HG03521 (cell line): ENCODE measurements at regions not wholly inside any gene's neighbourhood (a gene's known extent, or its start where the extent isn't known, plus 50 kb on each side); places are given as distances from the start of the nearest gene placed in this dataset.

Experiments used
- ATAC-seq: cut with Tn5 transposase; IDR thresholded peaks from one replicate; pipeline ENCODE4 v1.9.1; 2021; ENCODE audit warnings: mild to moderate bottlenecking, moderate library complexity; ENCODE audit not compliant: unreplicated experiment

DNA sequence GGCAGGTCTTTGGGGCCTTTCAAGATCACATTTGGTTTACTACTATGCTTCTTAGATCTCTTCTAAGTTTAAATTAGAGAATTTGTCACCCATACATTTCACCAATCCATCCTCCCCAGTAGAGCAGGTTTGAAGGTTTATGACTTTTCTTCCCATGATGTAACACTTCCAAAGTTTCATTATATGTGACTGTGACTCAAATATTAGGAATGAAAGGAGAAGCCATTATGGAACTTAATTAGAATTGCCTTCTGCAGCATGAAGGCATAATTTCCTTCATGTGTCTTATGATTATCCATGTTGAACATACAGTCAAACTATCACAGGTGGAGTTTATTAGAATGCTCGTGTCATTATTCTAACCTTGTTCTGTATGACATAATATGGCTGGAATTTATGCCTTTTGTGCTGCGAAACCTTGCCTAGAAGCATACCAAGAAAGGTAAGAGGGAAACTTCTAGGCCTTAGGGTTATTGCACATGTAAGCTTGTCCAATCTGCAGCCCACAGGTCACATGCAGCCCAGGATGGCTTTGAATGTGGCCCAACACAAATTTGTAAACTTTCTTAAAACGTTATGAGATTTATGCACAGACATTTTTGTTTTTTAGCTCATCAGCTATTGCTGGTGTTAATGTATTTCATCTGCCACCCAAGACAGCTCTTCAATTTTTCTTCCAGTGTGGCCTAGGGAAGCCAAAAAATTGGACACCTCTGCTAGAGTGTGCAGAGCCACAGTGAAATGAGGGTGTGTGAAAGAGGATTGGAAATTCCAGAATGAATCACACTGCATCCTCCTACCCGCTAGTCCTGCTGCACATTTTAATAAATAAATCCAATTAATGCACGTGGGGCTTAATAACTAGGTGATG lies 133.6 kb downstream of the TMEM26 start:
- no peak for ATAC-seq

DNA sequence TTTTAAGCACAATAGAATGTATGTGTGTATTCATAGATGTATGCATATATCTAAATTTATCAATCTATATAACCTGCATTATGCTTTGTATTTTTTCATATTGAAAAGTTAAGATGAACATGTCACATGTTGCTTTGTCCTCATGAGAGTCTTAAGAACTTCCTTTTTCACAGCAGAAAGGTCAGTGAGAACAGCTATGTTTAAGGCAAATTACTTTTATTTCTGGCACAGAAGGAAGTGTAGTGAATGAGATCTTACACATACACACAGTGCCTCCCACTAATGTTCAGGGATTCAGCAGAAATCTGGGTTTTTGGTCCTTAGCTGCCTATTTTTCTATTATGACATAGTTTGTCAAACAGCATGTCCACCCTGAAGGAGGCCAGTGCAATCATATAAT lies 134.8 kb downstream of the TMEM26 start:
- no peak for ATAC-seq

DNA sequence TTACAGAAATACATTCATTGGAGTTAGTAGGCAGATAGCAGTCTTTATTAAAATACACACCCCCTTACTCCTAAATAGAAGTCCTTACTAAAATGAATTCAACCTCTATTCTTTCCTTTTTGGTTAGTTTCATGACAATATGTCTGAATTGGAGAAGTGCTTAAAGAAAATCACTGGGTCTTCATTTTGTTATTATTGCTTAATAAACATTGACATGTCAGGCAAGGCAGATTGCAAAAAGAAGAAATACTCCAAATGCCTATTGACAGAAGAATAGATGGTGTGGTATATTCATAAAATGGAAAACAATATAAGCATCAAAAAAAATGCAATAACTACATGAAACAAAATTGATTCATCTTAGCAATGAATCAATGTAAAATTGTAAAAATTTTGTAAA lies 135.5 kb downstream of the TMEM26 start:
- no peak for ATAC-seq

DNA sequence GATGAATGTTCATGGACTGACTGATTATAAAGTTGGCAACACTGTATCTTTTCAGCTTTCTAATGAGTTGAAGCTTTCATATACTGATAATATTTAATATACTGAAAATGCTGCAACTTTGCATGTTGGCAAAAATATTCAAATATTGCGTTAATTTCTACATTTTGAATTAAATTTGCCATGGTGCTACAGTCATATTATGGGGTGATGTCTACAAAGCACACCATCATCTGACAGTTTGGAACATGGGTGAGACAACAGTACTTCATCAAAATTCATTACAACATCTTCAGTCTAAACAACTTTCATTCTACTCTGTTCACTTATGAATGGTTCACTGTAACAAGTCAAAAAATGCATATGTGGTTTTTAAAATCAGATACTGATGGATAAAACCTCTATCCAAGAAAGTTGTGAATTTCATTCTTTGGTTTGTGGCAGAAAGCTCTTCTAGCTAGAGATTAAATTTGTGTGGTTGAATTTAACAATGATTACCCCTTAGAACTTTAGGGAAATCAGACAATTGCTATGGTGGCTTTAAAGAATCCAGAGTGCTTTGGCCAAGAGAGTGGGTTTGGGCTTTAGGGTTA lies 136.4 kb downstream of the TMEM26 start:
- no peak for ATAC-seq

DNA sequence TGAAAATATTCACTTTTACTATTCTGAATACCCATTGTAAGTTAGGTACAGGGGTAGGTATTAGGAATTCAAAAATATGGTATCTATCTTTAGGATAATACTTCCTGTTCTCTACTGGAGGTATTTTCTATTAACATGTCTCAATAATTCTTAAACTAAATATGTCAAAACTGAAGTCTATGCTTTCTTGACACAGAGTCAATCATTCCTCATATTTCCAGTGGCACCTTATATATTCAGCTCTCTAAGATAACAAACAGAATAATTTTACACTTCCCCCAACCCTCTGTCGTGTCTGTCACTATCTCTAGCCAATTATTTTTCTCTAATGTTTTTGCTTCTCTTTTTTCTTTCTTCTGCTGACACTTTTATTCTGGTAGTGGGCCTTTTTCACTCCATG lies 138.9 kb downstream of the TMEM26 start:
- ATAC-seq: no peak

DNA sequence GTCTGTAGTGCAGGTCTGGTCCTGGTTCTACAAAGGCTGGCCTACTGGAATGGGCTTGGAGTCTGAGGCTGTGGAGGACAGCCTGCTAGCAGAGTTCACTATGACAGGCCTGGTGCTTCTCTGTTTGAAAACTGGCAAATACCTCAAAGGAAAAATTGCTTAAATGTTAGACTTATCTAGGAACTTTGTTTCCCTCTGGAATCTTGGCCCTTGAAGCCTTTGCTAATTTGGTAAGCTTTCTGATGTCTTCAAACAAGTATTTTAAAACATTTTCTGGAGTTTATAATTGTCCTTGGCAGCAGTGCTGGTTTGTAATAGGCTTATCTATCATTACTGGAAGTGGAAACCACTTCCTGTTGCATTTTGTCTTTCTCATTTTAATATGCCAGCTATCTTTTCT lies 139.7 kb downstream of the TMEM26 start:
- ATAC-seq: no peak

DNA sequence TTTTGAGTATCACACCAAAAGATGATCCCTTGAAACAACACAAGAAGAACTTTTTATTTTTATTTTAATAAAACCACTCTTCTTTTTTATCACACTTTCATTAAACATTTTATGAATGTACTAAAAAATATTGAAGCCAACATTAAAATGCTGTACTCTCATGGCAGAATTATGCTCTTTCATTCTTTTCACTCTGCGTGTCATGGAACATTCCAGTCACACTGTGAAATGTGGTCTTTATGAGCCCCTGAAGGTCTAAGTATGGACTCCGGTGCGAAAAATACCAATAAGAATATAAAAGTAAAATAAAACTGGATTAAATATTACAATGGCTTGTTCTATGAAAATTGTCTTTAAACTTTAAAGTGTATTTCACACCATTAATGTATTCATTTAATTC lies 148.4 kb downstream of the TMEM26 start:
- ATAC-seq: no peak

DNA sequence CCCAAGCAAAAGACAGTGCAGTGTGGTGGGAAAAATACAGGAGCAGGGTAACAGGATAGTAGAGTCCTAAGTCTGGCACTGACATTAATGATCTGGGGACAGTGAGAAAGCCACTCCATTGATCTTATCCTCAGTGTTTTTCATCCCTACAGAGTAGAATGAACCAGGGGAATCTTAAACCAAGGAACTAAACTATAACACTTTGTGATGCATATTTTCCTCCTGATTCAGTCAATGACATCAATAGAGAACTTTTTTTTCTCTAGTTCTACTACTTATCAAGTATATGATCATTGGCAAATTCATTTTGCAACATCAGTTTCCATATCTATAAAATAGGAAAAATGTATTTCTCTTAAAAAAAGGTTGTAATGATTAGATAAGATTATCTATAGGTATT lies 151.1 kb downstream of the TMEM26 start:
- no peak for ATAC-seq

DNA sequence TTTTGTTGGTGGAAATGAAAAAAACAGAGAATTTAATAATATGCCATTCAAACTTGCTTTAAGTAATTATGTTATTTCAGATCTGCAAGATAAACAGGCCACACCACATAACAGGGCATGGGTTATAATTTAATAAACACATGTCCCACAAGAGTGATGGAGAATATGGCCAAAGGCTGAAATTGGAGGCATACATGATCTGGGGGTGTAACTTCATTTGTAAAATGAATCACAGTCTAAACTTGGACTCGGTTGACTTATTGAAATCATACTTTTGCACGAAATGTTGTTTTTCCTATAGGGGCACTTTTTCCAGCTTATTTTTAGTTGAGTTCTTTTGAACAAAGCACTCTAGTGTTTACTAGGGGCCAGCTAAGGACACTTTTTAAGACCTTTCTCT lies 151.6 kb downstream of the TMEM26 start:
- no peak for ATAC-seq

DNA sequence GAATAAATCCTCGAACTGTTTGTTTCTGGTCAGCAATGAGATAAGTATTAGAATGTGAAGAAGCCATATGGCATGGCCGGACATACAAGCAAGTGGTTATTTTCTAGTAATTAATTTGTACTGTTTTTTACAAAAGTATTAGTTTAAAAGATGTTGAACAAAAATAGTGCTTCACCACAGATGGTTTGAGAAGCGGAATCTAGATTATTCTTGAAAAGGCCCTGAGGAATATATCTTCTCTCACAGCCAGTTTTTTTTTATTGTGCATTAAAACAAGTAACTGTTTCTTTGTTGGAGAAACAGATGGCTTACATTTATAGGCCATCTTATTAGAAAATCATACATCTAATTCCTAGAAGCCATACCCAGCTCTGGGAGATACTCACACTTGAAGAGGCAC lies 153.3 kb downstream of the TMEM26 start:
- no peak for ATAC-seq

DNA sequence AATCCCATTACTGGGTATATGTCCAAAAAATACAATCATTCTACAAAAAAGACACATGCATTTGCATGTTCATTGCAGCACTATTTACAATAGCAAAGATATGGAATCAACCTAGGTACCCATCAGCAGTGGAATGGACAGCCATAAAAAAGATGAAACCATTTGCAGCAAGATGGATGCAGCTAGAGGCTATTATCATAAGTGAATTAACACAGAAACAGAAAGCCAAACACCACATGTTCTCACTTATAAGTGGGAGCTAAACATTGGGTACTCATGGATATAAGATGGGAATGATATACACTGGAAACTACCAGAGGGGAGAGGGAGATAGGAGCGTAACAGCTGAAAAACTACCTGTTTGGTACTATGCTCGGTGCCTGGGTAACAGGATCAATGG lies 154.0 kb downstream of the TMEM26 start:
- no peak for ATAC-seq

DNA sequence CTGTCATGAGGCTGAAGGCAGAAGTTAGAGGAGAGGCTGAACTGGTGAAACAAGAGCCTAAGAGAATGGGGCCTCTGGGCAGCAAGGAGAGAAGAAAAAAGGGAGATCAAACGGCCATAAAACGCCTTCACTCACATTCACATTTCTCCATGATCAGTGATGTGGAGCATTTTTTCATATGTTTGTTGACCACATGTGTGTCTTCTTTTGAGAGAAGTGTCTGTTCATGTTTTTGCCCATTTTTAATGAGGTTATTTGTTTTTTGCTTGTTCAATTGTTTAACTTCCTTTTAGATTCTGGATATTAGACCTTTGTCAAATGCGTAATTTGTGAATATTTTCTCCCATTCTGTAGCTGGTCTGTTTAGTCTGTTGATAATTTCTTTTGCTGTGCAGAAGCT lies 155.0 kb downstream of the TMEM26 start:
- no peak for ATAC-seq

DNA sequence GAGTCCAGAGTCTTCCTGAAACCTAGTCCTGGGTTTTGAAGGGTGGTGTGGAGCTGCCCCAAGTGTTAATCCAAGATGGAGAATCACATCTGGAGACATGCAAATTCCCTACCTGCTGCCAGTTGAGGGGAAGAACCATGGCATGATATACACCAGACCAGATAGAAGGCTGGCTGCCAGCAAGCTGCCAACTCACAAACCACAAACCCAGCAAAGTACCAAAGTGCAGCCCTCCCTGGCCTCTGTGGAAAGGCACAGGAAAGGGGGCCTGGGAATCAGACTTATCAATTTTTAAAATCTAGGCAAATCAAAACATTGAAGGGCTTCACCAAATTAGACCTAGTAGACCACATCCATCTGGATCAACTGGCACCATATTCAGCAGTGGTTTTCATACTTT lies 157.0 kb downstream of the TMEM26 start:
- ATAC-seq: no peak

DNA sequence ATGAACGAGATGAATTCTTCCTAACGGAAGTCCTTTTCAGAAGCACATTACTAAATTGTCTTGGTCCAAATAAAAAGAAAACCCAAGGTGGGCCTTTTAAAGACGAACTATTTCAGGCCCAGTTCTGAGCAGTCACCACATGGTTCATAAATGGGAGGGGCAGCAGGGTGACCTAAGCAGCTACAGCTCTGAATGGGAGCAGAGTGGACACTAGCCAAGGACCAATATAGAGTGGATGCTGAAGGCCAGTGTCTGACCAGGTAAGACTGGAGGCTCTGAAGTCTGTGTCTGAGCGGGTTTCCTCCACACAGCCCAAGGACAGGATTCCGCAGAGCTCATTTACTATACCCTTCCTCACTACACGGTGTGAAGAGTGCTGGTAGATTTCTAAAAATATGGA lies 159.1 kb downstream of the TMEM26 start:
- no peak for ATAC-seq

DNA sequence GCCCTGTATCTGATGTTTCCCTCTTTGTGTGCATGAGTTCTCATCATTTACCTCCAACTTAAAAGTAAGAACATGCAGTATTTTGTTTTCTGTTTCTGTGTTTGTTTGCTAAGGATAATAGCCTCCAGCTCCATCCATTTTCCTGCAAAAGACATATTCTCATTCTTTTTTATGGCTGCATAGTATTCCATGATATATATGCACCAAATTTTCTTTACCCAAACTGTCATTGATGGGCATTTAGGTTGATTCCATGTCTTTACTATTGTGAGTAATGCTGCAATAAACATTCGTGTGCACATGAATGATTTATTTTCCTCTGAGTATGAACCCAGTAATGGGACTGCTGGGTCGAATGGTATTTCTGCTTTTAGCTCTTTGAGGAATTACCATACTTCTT lies 163.4 kb downstream of the TMEM26 start:
- ATAC-seq: no peak

DNA sequence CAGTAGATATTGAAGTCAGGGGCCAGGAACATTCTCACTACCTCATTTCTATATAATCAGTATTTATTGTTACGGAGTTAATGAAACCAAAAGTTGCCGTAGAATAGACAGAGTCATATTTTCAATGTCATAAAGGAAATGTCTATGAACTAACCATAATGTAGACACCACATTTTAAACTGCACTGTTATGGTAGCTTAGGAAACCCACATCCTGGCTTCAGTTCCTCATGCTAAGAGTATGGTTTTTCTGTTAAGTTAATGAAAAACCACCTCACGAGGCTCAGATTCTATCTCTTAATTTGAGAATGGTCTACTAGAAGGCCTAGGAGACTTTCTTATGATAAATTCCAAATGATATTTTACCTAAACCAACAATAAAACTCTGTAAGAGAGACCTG lies 166.5 kb downstream of the TMEM26 start:
- ATAC-seq: peak; percentile 100

DNA sequence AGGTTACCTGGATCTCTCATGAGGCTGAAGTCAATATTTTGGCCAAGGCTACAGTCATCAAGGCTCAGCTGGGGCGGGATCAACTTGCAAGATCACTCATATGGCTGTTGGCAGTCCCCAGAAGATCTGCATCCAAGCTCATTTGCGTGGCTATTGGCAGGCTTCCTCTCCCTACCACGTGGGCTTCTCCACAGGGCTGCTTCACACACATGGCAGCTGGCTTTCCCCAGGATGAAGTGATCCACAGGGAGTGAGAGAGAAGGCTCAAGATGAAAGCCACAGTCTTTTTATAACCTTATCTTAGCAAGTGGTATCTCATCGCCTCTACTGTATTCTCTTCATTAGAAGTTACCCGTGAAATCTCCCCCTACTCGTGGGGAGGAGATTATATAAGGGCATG lies 167.4 kb downstream of the TMEM26 start:
- no peak for ATAC-seq

DNA sequence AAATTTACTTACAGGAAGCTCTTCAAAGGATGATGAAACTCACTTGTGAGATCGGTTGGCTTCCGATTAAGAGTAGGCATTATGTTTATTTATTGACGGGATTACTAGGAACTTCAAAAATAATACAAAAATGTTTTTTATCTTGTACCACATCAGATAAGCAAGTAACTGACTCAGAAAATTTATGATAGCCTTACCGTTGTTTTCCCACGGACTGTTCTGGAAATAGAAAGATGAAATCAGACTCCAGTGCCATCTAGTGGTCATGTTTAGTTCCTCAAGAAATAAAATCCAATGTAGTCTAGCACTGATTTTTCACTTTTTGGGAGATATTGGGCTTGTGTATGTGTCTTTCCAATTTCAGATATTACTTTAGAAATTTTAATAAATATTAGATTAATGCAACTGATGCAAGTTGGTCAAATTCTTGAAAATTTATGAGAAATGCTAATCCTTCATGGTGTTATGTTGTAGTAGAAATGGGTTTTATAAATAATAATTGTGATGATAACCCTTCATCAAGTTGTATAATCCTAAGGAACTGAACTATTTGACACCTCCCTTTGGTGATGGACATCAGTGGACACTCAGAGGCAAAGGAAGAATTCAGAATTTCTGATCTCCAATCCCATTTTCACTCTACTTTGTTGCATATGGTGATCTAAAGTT lies 168.8 kb downstream of the TMEM26 start:
- no peak for ATAC-seq

DNA sequence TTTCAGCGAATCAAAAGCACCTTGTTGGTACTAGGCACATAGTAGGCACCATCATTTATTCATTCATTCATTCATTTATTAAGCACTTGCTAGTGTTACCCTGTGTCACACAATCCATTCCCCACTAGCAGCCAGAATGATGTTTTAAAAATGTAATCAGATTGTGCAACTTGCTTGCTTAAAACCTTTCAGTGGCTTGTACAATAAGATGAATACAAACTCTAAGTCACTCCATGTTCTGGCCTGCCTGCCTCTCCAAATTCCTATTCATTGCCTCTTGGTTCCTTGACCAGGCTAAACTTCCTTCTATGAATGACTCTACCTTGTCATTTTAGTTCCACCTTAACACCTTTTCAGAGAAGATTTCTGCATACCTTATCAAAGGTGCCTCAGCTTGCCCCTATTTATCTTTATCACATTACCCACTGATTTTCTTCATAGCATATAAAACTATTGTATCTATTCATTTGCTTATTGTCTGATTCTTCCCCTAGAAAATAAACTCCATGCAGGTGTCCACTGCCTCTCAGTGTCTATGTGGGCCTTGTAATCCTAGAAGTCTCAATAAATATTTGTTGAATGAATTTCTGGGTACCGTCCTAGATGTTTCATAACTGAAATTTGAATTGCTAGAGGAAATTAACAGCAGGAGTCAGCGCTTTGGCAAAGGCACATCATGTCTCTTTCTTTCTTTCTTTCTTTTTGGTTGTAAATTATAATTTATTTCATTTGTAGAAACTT lies 169.5 kb downstream of the TMEM26 start:
- ATAC-seq: no peak

DNA sequence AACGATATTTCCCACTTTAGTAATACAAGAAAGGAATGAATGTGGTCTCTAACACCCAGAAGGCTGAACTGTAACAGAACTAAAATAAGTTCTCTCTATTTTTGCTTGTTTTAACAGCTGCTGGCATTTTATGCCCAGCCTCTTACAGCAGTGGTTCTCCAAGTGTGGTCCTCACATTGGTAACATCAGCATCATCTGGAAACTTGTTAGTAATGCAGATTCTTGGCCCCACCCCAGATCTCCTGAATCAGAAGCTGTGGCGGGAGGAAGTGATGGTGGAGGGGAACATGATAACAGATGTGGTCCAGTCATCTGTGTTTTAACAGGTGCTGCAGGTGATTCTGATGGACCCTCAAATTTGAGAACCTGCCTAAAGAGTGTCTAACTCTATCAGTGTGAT lies 170.1 kb downstream of the TMEM26 start:
- no peak for ATAC-seq

DNA sequence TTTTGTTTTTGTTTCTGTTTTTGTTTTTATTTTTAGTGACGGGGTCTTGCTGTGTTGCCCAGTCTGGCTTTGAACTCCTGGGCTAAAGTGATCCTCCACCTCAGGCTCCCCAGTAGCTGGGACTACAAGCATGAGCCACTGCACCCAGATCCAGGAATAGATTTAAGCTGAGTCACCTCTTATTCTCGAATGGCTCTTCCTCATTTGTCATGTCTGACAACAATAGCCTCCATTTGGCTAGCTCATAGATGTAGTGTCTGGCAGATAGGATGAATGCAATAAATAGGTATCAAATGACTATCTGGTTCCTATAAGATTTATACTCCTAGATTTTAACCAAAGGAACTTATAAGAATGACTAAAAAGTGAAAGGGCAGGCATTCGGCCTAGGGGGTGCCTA lies 172.9 kb downstream of the TMEM26 start:
- no peak for ATAC-seq

DNA sequence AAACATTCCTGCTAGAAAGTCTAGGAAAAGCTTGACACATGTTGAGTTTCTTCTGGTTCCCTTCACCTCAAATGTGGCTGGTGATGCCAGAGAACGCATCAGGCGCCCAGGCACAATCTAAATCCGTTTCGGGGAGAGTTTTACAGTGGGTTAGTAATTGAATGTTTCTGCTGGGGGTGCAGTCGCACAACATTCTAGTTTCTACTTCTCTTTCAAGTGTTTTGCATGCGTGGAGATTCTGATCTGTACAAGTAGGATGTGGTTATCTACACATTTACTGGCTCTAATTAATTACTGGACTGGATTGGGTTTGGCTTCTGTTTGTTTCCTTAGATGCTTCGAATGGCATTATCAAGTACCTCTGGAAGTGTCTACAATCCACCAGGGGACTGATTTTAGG lies 173.8 kb downstream of the TMEM26 start:
- peak; percentile 77 for ATAC-seq
